Coronary artery (tissue), 2 donors: ENCODE measurements at regions not wholly inside any gene's neighbourhood (a gene's known extent, or its start where the extent isn't known, plus 50 kb on each side); places are given as distances from the start of the nearest gene placed in this dataset.

Source experiments
- DNase-seq: peaks from one replicate; pipeline ENCODE4 v3.0.0-alpha.2; 2017; ENCODE audit warnings: low spot score
- H3K27ac ChIP-seq, 2 donors: fragments of 200-600 bp; sonication (generic); one replicate each; pipeline ENCODE4 v1.5.1; 2016 to 2019
- H3K4me3 ChIP-seq: fragments of 200-600 bp; sonication (generic); 2 replicates; pipeline ENCODE4 v1.5.1; 2016; ENCODE audit warnings: mild to moderate bottlenecking, moderate library complexity
- TF ChIP-seq, protein P1 (sequence below): fragments of 200-600 bp; sonication (generic); IDR thresholded peaks from one replicate; pipeline ENCODE4 v1.5.1; 2019; ENCODE audit warnings: antibody characterized with exemption

DNA sequence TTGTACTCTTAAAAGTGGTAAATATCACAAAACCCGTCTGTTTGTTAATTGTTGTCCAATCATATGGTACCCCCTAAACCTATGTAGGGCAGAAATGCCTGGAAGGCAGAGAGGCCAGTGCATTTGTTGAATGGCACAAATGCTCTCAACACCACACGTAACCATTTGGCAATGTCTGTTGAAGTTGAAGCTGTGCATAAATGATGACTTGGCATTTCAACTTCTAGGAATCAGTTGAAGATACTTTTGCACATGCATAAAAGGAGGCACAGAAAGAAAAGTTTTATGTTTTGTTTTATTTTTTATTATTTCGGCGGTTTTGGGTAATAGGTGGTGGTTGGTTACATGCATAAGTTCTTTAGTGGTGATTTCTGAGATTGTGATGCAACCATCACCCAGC, 246.6 kb downstream of the TAF11L14 start:
- H3K27ac ChIP-seq, result no peak overlapping the region
- no peak overlapping the region for H3K4me3 ChIP-seq
- no peak for DNase-seq
- TF ChIP-seq, protein P1, sequence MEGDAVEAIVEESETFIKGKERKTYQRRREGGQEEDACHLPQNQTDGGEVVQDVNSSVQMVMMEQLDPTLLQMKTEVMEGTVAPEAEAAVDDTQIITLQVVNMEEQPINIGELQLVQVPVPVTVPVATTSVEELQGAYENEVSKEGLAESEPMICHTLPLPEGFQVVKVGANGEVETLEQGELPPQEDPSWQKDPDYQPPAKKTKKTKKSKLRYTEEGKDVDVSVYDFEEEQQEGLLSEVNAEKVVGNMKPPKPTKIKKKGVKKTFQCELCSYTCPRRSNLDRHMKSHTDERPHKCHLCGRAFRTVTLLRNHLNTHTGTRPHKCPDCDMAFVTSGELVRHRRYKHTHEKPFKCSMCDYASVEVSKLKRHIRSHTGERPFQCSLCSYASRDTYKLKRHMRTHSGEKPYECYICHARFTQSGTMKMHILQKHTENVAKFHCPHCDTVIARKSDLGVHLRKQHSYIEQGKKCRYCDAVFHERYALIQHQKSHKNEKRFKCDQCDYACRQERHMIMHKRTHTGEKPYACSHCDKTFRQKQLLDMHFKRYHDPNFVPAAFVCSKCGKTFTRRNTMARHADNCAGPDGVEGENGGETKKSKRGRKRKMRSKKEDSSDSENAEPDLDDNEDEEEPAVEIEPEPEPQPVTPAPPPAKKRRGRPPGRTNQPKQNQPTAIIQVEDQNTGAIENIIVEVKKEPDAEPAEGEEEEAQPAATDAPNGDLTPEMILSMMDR, result no peak

DNA sequence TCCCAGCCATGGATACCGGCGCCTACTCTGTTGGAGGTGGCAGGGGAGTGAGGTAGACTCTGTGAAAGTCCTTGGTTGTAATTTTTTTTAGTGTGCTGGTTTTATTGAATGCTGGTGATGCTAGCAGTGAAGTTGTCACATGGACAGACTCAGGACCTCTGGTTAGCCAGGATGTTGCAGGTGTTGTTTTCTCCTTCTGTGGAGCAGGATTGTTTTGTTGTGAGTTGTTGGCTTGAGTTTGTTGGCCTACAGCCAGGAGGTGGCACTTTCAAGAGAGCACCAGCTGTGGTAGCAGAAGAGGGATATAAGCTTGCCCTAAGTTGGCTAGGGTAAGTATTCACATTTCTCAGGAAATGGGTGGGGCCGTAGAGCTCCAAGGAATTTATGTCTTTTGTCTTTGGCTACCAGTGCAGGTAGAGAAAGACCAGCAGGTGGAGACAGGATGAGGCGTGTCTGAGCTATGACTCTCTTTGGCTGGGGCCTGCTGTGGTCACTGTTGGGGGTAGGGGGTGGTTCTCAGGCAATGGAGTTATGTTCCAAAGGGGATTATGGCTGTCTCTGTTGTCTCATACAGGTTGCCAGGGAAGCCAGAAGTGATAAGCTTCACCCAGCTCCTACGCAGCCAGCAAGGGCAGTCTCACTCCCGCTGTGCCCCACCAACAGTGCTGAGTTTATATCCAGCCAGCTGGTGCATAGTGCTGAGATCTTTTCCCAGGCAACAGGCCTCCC, 248.7 kb downstream of the TAF11L14 start:
- Histone ChIP-seq H3K27ac (no peak overlapping the region), H3K4me3 (no peak overlapping the region)
- no peak for DNase-seq
- TF ChIP-seq, protein P1, result no peak

DNA sequence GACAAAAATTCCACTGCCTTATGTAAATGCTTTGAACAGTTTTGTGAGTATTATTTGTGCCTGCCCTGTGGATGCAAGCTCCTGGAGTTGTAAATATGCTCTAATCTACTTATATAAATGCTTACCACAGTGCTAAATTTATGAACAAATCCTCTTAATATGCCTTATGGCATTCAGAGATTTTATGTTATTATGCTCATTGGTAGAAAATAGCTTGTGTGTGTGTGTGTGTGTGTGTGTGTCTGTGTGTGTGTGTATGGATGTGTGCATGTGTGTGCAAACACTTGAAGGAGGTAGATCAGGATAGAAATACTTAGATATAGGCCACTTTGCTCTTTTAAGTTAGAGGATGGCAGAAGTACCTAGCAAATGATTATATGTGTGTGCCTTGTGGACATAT, 253.9 kb downstream of the TAF11L14 start:
- TF ChIP-seq, protein P1, result no peak
- Histone ChIP-seq H3K27ac (no peak overlapping the region), H3K4me3 (no peak overlapping the region)
- DNase-seq, result no peak

DNA sequence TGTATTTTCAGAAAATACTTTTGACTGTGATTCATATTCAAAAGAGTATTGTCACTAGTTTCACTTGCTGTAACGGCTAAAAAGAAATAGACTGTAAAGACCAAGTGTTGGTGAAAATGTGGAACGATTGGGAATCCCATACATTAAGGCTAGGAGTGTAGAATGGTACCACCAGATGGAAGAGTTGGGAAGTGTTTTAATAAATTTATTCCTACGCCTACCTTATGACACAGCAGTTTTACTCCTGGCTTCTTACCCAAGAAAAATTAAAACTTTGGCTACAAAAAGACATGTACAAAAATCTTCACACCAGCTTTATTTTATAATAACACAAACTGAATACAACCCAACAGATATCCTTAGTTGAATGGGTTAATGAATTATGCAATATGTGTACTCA, 256.2 kb downstream of the TAF11L14 start:
- H3K27ac ChIP-seq, result no peak overlapping the region
- no peak for DNase-seq
- H3K4me3 ChIP-seq, result no peak overlapping the region
- TF ChIP-seq, protein P1, result no peak

DNA sequence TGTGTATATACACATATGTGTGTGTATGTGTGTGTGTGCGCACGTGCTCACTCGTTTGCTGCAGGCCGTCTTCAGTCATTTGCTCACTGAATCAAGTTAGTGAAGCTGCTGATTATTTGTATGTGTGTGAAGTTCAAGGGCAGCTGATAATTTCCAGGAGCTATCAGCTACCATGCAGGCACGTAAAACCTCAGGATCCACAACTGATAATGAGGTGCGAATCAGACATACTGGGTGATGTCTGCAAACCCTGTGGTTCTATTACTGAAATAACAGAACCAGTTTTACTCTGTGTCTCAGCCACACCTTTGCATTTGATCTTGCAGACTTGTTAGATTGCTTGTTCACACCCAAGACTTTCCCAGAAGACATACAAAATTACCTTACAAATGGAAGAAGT, 257.6 kb downstream of the TAF11L14 start:
- Histone ChIP-seq H3K4me3 (no peak overlapping the region), H3K27ac (no peak overlapping the region)
- no peak for DNase-seq
- TF ChIP-seq, protein P1, result no peak

DNA sequence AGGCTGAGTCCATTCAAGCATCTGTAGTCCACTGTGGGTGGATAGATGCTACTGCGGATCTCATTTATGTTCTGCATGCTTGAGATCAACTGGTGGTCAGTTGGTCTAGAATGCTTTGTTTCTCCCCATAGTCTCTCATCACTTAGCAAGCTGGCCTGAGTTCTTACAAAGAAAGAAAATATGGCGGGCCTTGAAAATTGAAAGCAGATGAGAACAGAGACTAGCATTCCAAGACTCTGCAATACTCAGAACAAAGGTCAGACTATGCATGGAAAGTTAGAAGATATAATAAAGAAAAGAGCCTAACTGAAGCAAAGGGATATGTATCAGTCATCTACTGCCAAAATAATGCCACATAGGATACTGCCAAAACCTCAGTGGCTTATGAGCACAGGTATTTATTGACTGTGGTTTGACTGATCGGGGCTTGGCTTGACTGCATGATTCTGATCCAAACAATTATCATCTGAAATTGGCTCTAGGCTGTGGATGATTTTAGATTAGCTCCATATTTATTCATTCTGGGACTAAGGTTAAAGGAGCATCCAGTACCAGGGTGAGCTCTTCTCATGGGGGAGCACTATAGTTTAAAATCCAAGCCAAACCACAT, 258.9 kb downstream of the TAF11L14 start:
- H3K27ac ChIP-seq, result no peak overlapping the region
- no peak for DNase-seq
- H3K4me3 ChIP-seq, result no peak overlapping the region
- TF ChIP-seq, protein P1, result no peak
